Endothelial cell (in vitro differentiated cells): ENCODE measurements at regions not wholly inside any gene's neighbourhood (a gene's known extent, or its start where the extent isn't known, plus 50 kb on each side); places are given as distances from the start of the nearest gene placed in this dataset.

Experiments used
- DNase-seq: peaks from one replicate; pipeline ENCODE4 v3.0.0; 2021; ENCODE audit warnings: low spot score
- H3K27ac Mint-ChIP-seq: one replicate; pipeline ENCODE4 v1.8.0; 2021; ENCODE audit warnings: mixed read lengths, inconsistent platforms; ENCODE audit not compliant: unreplicated experiment
- H3K27me3 Mint-ChIP-seq: one replicate; pipeline ENCODE4 v1.8.0; 2021; ENCODE audit warnings: mild to moderate bottlenecking, moderate library complexity, mixed read lengths, inconsistent platforms; ENCODE audit not compliant: unreplicated experiment
- H3K36me3 Mint-ChIP-seq: one replicate; pipeline ENCODE4 v1.8.0; 2021; ENCODE audit warnings: mild to moderate bottlenecking, low read depth, mixed read lengths, inconsistent platforms; ENCODE audit not compliant: unreplicated experiment
- H3K4me1 Mint-ChIP-seq: one replicate; pipeline ENCODE4 v1.8.0; 2021; ENCODE audit warnings: mild to moderate bottlenecking, mixed read lengths, inconsistent platforms; ENCODE audit not compliant: unreplicated experiment
- H3K4me3 Mint-ChIP-seq: one replicate; pipeline ENCODE4 v1.8.0; 2021; ENCODE audit warnings: mild to moderate bottlenecking, mixed read lengths, inconsistent platforms; ENCODE audit not compliant: unreplicated experiment
- H3K9me3 Mint-ChIP-seq: one replicate; pipeline ENCODE4 v1.8.0; 2021; ENCODE audit warnings: mixed read lengths, inconsistent platforms; ENCODE audit not compliant: unreplicated experiment
- CTCF ChIP-seq: fragments of 200-600 bp; sonication (generic); IDR thresholded peaks from one replicate; pipeline ENCODE4 v1.5.0; 2021; ENCODE audit warnings: antibody characterized with exemption; ENCODE audit not compliant: unreplicated experiment

GRCh38 chr18:37691162-37691561 lies 125.6 kb upstream of the CELF4 start:
- peaks cover 3% of the 10 kb centered on the region for H3K27me3 Mint-ChIP-seq
- no peaks in the 10 kb centered on the region for H3K36me3 Mint-ChIP-seq
- no peak for DNase-seq
- no peak overlapping the region for H3K27ac Mint-ChIP-seq
- peaks cover 6% of the 10 kb centered on the region for H3K4me1 Mint-ChIP-seq
- no peak overlapping the region for H3K4me3 Mint-ChIP-seq
- H3K9me3 Mint-ChIP-seq = no peaks in the 10 kb centered on the region
- TF ChIP-seq CTCF = no peak

GRCh38 chr18:37689841-37690240 lies 124.2 kb upstream of the CELF4 start:
- no peak overlapping the region for H3K27ac Mint-ChIP-seq
- TF ChIP-seq CTCF = no peak
- no peaks in the 10 kb centered on the region for H3K9me3 Mint-ChIP-seq
- peaks cover 6% of the 10 kb centered on the region for H3K4me1 Mint-ChIP-seq
- no peak overlapping the region for H3K4me3 Mint-ChIP-seq
- no peaks in the 10 kb centered on the region for H3K36me3 Mint-ChIP-seq
- peaks cover 3% of the 10 kb centered on the region for H3K27me3 Mint-ChIP-seq
- no peak for DNase-seq

- peaks cover 6% of the 10 kb centered on the region for H3K27me3 Mint-ChIP-seq
- no peak overlapping the region for H3K4me3 Mint-ChIP-seq
- H3K9me3 Mint-ChIP-seq = no peaks in the 10 kb centered on the region
- H3K36me3 Mint-ChIP-seq = no peaks in the 10 kb centered on the region
- no peak for DNase-seq
- no peak overlapping the region for H3K27ac Mint-ChIP-seq
- TF ChIP-seq CTCF = no peak
- H3K4me1 Mint-ChIP-seq = peaks cover 2% of the 10 kb centered on the region
Observed at GRCh38 chr18:37684590-37684989, 119.0 kb upstream of the CELF4 start.

- DNase-seq = no peak
- no peak for TF ChIP-seq CTCF
Observed at GRCh38 chr18:37684183-37684582, 118.6 kb upstream of the CELF4 start.

GRCh38 chr18:37680911-37681310 lies 115.3 kb upstream of the CELF4 start:
- Mint-ChIP-seq H3K36me3 (no peaks in the 10 kb centered on the region), H3K4me3 (no peak overlapping the region), H3K4me1 (peaks cover 2% of the 10 kb centered on the region), H3K27me3 (peaks cover 6% of the 10 kb centered on the region), H3K9me3 (no peaks in the 10 kb centered on the region), H3K27ac (no peak overlapping the region)
- TF ChIP-seq CTCF = no peak
- DNase-seq = no peak

More at GRCh38 chr18:37684183-37684582, 118.6 kb upstream of the CELF4 start:
- no peak overlapping the region for H3K4me3 Mint-ChIP-seq
- peaks cover 6% of the 10 kb centered on the region for H3K27me3 Mint-ChIP-seq
- H3K36me3 Mint-ChIP-seq = no peaks in the 10 kb centered on the region
- peaks cover 2% of the 10 kb centered on the region for H3K4me1 Mint-ChIP-seq
- H3K27ac Mint-ChIP-seq = no peak overlapping the region
- H3K9me3 Mint-ChIP-seq = no peaks in the 10 kb centered on the region
